ENCODE measurements at regions not wholly inside any gene's neighbourhood (a gene's known extent, or its start where the extent isn't known, plus 50 kb on each side); places are given as distances from the start of the nearest gene placed in this dataset.

DNA sequence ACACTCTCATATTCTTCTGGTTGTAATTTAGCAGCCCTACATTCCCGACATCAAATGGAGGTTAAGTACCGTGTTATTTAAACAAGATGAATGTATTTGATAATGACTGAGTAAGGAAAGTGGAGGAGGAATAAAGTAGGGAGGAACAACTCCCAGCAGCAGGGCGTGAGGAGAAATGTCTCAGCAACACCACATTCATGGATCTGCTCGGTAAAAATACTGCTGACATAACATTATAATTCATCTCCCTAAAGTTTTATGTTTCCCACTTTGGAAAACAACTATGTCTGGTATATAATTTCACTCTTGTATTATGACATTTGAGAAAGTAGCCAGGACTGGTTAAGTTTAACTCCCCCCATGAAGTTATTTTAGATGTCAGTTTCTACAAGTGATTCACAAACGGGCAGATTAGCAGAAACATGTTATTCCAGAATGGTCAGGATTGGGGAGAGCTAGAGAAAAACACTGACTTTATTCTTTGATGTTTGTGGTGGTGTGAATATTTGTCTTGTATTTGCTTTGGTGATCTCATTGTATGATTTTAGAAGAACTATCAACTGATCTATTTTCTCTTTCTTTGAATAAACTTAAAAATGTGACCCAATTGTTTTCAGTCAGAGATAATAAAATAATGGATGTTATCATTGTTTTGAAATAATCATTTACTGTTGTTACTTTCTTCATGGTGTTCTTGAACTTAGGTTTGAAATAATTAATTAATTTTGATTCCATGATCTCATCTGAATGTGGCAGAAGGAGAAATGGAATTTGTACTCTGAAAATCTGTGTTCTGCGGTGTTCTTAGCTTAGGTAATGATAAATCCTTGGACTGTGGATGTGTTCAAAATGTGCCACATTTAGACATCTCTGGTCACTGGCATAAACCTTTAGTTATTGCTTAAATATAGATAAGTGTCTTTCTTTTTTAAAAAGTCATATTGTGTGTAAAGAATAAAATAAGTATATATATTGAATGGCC, 303.6 kb upstream of the ZNF608 start:
- no peaks in the 10 kb centered on the region for H3K4me1 Mint-ChIP-seq
- H3K27me3 Mint-ChIP-seq = no peaks in the 10 kb centered on the region
- H3K27ac Mint-ChIP-seq = no peak overlapping the region
- POLR2A ChIA-PET = interaction anchor here (0.5 kb wide), 1 partner anchor 35 kb away, joined by 5 read pairs; no protein-coding TSS in a partner anchor
- DNase-seq (no peak), ATAC-seq (ENCODE audit: low read depth) (no peak)
- H3K9me3 Mint-ChIP-seq = no peaks in the 10 kb centered on the region
- intact Hi-C loops (cut with micrococcal nuclease) = no loop called here
- TF ChIP-seq, protein P1, sequence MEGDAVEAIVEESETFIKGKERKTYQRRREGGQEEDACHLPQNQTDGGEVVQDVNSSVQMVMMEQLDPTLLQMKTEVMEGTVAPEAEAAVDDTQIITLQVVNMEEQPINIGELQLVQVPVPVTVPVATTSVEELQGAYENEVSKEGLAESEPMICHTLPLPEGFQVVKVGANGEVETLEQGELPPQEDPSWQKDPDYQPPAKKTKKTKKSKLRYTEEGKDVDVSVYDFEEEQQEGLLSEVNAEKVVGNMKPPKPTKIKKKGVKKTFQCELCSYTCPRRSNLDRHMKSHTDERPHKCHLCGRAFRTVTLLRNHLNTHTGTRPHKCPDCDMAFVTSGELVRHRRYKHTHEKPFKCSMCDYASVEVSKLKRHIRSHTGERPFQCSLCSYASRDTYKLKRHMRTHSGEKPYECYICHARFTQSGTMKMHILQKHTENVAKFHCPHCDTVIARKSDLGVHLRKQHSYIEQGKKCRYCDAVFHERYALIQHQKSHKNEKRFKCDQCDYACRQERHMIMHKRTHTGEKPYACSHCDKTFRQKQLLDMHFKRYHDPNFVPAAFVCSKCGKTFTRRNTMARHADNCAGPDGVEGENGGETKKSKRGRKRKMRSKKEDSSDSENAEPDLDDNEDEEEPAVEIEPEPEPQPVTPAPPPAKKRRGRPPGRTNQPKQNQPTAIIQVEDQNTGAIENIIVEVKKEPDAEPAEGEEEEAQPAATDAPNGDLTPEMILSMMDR (IDR thresholded peaks at IDR 0.05) = no peak
- CTCF ChIA-PET = no interaction called here
- no peak overlapping the region for H3K4me3 Mint-ChIP-seq
- no peaks in the 10 kb centered on the region for H3K36me3 Mint-ChIP-seq (ENCODE audit: low read depth)

DNA sequence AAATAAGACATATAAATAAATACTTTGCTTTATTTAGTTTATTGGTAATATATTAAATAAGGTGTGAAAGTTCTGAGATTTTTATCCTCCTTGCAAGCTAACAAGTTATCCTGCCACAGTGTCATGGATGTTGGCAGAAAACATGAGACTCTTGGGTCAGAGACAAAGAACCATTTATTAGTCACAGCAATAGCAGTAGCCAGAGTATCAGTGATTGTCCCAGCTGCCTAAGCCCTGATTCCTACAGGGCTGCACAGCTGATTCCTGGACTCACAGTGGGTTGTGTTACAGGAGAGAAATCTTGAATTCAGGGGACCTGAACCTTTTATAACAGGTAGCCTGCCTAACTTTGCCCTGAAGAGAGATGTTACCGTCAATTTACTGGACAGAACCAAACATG, 304.5 kb upstream of the ZNF608 start:
- intact Hi-C loops (cut with micrococcal nuclease) = no loop called here
- TF ChIP-seq, protein P1 (IDR thresholded peaks at IDR 0.05) = no peak
- peaks cover 3% of the 10 kb centered on the region for H3K4me1 Mint-ChIP-seq
- DNase-seq = no peak
- ATAC-seq (ENCODE audit: low read depth) = no peak
- no peak overlapping the region for H3K4me3 Mint-ChIP-seq
- H3K27me3 Mint-ChIP-seq = no peaks in the 10 kb centered on the region
- no peaks in the 10 kb centered on the region for H3K36me3 Mint-ChIP-seq (ENCODE audit: low read depth)
- ChIA-PET CTCF (no interaction called here), POLR2A (interaction anchor here (0.5 kb wide), 1 partner anchor 34 kb away, joined by 5 read pairs; no protein-coding TSS in a partner anchor)
- no peak overlapping the region for H3K27ac Mint-ChIP-seq
- no peaks in the 10 kb centered on the region for H3K9me3 Mint-ChIP-seq

DNA sequence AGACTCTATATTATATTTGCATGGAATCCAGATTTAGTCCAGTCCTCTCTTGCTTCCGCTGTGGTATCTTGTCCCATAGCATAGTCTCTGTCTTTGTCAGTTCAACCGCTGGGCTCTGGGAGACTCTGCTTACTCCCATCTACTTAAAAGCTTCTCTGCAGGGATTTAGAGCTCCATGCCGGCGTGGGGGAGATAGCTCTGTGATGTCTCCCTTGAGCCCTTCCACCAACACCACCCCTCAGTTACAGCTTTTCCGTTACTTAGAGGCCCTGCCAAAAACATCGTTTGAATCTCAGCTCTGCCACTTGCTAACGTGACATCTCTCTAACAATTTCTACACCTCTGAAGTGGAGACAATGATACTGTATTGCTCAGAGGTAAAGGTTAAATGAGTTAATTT, 306.1 kb upstream of the ZNF608 start:
- Mint-ChIP-seq H3K27ac (no peak overlapping the region), H3K9me3 (no peaks in the 10 kb centered on the region), H3K27me3 (no peaks in the 10 kb centered on the region), H3K4me3 (no peak overlapping the region), H3K4me1 (peaks cover 14% of the 10 kb centered on the region), H3K36me3 (ENCODE audit: low read depth) (no peaks in the 10 kb centered on the region)
- POLR2A ChIA-PET = no interaction called here
- DNase-seq (no peak), ATAC-seq (ENCODE audit: low read depth) (no peak)
- intact Hi-C loops (cut with micrococcal nuclease) = no loop called here
- TF ChIP-seq, protein P1 (IDR thresholded peaks at IDR 0.05) = no peak
- CTCF ChIA-PET = no interaction called here

DNA sequence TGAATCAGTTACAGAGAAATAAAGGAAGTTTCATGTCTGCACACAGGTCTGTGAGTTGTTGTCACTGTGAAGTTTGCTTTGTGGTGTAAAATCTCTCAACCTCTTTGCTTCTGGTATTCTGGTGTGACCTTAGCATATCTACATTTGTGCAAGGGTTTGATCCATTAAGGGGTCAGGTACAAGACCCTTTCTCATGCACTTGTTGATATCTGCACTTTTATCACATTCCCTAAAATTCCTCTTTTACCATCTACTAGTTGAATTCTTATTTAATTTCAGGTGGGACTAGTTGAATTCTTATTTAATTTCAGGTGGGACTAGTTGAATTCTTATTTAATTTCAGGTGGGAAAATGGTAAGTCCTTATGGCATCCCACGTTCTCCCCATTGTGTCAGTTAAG, 306.7 kb upstream of the ZNF608 start:
- TF ChIP-seq, protein P1 (IDR thresholded peaks at IDR 0.05) = no peak
- CTCF ChIA-PET = no interaction called here
- Mint-ChIP-seq H3K36me3 (ENCODE audit: low read depth) (no peaks in the 10 kb centered on the region), H3K4me3 (no peak overlapping the region), H3K9me3 (no peaks in the 10 kb centered on the region), H3K27me3 (no peaks in the 10 kb centered on the region), H3K4me1 (peaks cover 14% of the 10 kb centered on the region), H3K27ac (no peak overlapping the region)
- DNase-seq (no peak), ATAC-seq (ENCODE audit: low read depth) (no peak)
- intact Hi-C loops (cut with micrococcal nuclease) = no loop called here
- POLR2A ChIA-PET = no interaction called here

DNA sequence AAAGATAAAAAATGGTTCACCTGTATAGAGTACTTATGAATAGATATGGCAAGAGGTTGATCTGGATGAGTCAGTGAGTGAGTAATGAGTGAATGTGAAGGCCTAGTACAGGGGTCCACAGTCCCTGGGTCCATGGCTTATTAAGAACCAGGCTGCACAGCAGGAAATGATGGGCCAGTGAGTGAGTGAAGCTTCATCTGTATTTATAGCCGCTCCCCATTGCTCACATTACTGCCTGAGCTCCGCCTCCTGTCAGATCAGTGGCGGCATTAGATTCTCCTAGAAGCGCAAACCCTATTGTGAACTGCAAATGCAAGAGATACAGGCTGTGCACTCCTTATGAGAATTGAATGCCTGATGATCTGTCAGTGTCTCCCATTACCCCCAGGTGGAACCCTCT, 307.7 kb upstream of the ZNF608 start:
- H3K27ac Mint-ChIP-seq = no peak overlapping the region
- no peak for DNase-seq
- ATAC-seq (ENCODE audit: low read depth) = no peak
- TF ChIP-seq, protein P1 (IDR thresholded peaks at IDR 0.05) = no peak
- no peak overlapping the region for H3K4me3 Mint-ChIP-seq
- H3K4me1 Mint-ChIP-seq = peaks cover 14% of the 10 kb centered on the region
- POLR2A ChIA-PET = no interaction called here
- intact Hi-C loops (cut with micrococcal nuclease) = no loop called here
- no peaks in the 10 kb centered on the region for H3K9me3 Mint-ChIP-seq
- no peaks in the 10 kb centered on the region for H3K27me3 Mint-ChIP-seq
- H3K36me3 Mint-ChIP-seq (ENCODE audit: low read depth) = no peaks in the 10 kb centered on the region
- CTCF ChIA-PET = no interaction called here
